GM12865 (cell line): ENCODE measurements at regions not wholly inside any gene's neighbourhood (a gene's known extent, or its start where the extent isn't known, plus 50 kb on each side); places are given as distances from the start of the nearest gene placed in this dataset.

Source experiments
- DNase-seq: peaks from one replicate; pipeline ENCODE4 v3.0.0; 2010; ENCODE audit warnings: low read depth
- H3K4me3 ChIP-seq: 2 replicates; pipeline ENCODE4 v1.5.1; 2011; ENCODE audit warnings: mild to moderate bottlenecking, low read depth, low read length, control low read depth
- CTCF ChIP-seq: IDR thresholded peaks from 2 replicates; pipeline ENCODE4 v1.5.1; 2011; ENCODE audit warnings: low read length, control low read depth, low read depth, inconsistent platforms; ENCODE audit not compliant: insufficient read depth; ENCODE audit errors: missing control alignments

- H3K4me3 ChIP-seq: no peak overlapping the region
- no peak for TF ChIP-seq CTCF
- DNase-seq: no peak
Observed at GRCh38 chr15:36365963-36366362, 213.5 kb upstream of the CDIN1 start.

- no peak overlapping the region for H3K4me3 ChIP-seq
- no peak for TF ChIP-seq CTCF
- DNase-seq: no peak
Observed at GRCh38 chr15:36370051-36370730, 209.2 kb upstream of the CDIN1 start.

GRCh38 chr15:36370731-36371112 is 208.7 kb upstream of the CDIN1 start:
- no peak overlapping the region for H3K4me3 ChIP-seq
- no peak for DNase-seq
- no peak for TF ChIP-seq CTCF

- no peak for TF ChIP-seq CTCF
- H3K4me3 ChIP-seq: no peak overlapping the region
- no peak for DNase-seq
Observed at GRCh38 chr15:36371509-36371908, 207.9 kb upstream of the CDIN1 start.

GRCh38 chr15:36372968-36373367 is 206.5 kb upstream of the CDIN1 start:
- no peak for TF ChIP-seq CTCF
- DNase-seq: no peak
- H3K4me3 ChIP-seq: no peak overlapping the region

- DNase-seq: no peak
- TF ChIP-seq CTCF: no peak
- H3K4me3 ChIP-seq: no peak overlapping the region
Observed at GRCh38 chr15:36373550-36373949, 205.9 kb upstream of the CDIN1 start.

- no peak overlapping the region for H3K4me3 ChIP-seq
- no peak for TF ChIP-seq CTCF
- DNase-seq: no peak
Observed at GRCh38 chr15:36389107-36389506, 190.3 kb upstream of the CDIN1 start.
